ENCODE measurements at regions not wholly inside any gene's neighbourhood (a gene's known extent, or its start where the extent isn't known, plus 50 kb on each side); places are given as distances from the start of the nearest gene placed in this dataset.
"Not testable (repeated sequence)": the region's sequence is repeated elsewhere in the genome, so short reads cannot be mapped to it uniquely, and the experiment has no call there.

DNA sequence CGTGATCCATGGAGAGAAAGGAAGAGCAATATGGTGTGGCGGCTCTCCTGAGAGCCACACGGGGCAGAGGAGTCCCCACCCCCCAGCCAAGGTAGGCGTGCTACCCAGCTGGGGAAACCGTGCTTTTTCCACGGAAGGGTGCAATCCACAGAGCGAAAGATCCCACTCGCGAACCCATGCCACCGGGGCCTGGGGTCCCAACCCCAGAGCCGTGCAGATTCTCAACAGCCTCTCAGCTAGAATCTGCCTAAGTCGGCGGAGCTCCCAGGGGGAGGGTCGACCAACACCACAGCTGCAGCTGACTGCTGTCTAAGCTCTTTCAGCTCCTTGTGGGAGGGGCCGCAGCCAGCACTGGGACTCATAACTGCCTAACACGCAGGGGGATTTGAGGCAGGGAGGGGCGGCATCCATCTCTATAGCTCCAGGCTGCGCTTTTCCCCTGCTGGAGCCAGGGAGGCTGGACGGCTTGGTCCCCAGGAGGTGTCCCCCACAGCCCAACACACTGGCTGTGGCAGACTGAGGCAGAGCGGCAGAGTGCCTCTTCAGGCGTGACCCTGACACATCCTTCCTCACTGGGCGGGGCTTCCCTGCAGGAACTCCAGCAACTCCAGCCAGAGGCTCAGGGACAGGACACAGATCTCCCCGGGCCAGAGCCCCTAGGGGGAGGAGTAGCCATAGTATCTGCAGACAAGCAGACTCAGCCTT lies 107.6 kb upstream of the ZBTB20 start:
- DNase-seq: no peak

DNA sequence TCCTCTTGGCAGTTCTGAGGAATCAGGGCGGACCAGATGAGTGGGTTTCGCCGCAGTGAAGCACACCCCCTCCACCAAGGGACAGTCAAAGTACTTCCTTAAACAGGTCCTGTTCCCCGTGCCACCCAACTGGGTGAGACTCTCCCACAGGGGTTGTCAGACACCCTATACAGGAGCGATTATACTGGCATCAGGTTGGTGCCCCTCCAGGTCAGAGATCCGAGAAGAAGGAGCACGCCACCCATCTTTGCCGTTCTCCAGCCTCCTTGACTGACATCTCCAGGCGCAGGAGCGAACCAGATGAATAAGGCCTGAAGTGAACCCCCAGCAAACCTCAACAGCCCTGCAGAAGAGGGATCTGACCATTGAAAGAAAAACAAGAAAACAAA lies 108.1 kb upstream of the ZBTB20 start:
- DNase-seq: no peak

DNA sequence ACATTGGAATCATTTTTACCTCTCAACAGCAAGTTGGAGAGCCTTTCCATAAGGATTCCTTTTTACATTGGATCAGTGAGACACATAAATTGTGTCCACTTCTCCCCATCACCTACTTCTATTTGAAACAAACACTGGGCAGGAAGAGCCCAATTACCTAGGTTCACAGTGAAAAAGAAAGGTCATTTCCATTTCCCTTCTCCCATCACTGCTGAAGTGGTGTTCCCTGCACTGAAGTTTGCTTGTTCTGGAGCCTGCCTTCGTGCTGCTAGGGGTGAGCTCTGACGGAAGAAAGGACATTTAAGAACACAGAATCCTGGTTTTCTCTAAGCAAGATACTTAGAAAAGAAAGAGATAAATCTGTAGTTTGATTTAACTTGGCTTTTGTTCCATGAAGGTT lies 123.8 kb upstream of the ZBTB20 start:
- no peak for DNase-seq

DNA sequence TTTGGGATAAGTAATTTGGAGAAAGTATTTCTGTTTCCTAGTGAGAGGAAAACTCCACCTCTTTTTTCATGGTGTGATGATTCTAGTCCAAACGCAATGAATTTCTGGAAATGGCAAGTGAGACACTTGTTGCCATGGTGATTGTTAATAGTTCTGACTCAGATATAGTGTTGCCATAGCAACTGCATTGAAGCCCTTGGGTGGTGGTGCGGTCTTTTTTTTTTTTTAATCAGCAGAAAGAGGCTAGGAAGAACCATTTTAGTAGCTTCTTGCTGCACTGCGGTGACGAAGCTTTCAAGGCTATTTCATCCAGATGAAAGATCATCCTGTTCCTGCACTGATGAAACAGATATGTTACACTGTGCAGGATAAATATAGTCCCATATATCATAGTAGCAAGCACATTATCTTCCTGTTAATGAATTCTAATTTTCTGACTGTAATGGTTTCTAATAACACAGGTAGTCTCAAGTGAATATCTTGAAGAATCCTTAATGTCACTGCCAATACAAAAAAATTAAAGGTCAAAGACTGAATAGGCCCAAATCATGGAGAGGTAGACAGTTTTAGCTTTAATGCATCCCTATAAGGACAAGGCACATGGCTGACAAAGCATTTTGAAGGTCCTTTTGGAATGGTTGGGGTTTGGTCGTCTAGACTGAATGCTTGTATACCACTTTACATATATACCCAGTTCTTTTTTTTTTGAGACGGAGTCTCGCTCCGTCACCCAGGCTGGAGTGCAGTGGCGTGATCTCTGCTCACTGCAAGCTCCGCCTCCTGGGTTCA lies 125.1 kb upstream of the ZBTB20 start:
- DNase-seq: no peak

DNA sequence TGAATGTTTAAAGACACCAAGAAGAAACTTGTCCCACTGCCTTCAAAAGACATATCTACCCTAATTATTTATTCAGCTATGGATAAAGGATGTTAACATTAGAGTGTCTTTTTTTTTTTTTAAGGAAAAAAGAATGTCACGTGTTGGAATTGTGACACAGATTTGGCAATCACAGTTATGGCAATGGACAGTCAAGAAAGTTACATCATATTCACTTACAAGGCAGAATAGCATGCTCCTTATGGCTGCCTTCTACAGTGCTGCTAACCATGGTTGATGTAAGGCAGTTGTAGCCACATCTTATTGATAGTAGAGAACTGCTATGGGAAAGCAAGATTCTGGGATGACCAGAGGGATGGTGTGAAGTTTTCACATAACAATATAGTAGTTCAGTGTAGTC lies 128.8 kb upstream of the ZBTB20 start:
- no peak for DNase-seq

DNA sequence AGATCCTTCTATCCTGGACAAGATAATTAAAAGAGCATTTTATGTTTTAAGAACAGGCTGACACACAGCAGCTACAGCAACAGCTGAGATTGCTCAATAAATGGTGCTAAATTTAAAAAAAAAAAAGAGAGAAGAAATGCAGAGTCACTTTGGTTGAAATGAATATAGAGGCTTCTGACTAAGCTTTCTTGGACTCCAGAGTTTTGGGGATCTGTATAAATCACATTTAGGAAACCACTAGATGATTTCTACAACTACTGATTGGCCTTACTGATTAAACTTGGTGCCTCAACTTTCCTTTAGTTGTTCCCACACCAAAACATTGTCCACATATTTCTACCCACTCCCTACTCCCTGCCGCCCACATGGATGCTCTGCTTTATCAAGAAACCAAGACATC lies 132.9 kb upstream of the ZBTB20 start:
- DNase-seq: no peak

DNA sequence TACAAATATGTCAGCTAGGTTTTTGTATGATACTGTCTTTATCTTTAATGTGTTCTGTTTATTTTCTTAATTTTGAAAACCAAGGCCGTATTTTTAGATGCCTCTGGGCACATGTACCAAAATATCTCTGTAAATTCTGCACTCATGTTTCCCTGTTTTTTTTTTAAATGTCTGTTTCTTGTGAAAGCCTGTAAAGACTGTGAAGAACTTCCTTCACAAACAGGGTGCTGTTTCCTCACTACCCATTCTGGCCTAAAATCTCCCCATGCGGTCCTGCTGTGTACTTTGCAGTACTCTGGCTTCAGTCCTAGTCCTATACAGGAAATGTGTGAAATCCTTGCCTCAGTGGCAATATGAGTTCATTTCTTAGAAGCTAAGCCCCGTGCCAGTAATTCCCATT lies 133.4 kb upstream of the ZBTB20 start:
- no peak for DNase-seq

DNA sequence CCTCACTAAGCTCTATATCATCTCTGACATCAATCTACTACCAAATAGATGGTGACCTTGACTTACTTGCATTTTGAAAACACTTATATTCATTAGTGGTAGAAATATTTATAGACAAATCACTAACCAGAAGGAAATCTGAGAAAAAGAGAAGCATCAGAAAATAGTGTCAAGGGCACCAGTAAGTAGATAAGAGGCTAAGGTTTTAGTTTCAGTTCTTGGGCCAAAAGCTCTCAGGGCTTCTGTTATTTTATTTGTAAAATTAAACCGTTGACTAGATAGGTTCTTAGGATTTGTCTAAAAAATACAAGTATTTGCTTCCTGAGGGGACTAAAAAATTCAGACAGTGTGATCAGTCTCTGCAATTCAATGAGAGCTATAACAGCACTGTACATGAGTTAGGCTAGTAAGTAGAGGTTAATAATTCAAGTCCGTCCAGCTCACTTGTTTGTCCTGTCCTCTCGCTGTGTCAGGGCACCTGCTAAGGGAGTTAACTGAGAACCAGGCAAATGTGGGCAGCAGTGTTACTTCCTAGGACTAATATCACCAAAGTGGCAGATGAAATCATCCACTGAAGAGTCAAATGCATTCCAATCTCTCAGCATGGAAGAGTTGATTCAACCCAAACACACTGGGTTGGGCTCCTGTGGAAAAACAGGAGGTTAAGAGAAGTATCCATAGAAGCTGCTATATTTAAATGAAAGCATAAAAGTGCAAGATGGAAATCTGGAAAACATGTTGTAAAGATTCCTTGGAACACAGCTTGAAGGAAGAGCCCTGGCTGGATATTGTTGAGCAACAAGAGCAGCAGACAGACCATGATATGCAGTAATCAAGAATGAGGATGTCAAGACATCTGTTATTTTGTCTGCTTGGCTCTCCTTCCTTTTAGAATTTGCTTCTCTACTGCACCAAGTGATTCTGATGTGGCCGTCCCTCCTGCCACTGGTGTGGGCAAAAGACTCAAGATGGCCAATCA lies 134.9 kb upstream of the ZBTB20 start:
- DNase-seq: no peak

DNA sequence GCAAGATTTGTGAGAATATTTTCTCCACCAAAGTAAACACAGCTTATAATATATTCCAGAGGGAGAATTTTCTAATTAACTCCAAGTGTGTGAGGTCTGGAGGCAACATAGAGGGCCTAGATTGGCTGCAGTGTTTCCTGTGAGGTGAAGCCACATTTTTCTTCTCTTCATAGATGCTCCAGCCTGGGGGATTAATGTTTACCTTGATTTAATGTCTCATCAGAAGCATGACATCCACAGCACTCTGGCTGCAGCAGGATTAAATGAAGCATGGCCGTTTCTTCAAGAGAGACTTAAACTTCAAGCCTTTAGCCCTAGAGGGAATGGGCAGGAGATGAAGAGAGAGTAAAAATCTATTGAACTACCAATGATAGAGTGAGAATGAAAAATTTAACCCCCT lies 137.9 kb upstream of the ZBTB20 start:
- DNase-seq: peak; percentile 8

DNA sequence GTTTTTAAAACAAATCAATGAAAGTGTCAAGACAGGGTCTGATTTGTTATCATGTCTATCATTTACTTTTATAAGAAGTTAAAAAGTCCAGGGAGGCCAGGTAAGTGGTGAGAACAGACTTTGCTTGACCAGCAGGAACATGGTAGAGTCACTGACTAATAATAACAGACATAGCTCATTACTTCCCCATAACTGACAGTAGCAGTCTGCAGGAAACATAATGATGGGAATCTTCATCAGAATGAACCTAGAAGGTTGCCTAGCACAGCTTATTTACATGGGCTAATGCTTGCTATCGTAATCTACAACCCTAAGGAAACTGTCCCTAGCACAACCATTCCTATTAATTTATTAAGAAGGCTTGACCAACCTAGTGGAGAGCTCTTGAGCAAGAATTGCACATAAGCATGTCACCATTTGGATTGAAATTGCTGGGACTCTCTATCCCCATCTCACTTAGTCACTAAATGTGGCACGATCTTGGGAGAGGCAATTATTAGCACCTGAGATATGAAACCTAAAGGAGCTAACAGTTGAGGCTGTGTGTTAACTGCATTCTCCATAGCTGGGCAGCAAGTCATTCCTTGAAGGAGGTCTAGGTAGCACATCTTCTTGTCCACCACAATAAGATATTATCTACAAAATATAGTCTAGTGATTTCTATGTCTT lies 139.6 kb upstream of the ZBTB20 start:
- DNase-seq: no peak

DNA sequence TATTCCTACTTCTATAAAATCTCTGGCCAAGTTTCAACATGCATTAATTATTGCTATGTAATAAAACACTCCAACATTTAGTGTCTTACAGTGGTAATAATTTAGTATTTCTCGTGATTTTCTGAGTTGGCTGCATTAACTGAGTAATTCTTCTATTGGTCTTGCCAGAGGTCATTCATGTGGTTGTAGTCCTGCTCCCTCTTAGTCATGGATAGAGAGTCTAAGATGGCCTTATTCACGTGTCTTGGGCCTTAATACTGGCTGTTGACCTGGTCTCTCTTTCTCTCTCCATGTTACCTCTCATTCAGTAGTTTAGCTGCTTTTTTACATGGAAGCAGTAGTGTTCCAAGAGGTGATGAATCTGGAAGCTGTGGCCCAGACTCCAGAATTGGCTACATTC lies 140.1 kb upstream of the ZBTB20 start:
- no peak for DNase-seq

DNA sequence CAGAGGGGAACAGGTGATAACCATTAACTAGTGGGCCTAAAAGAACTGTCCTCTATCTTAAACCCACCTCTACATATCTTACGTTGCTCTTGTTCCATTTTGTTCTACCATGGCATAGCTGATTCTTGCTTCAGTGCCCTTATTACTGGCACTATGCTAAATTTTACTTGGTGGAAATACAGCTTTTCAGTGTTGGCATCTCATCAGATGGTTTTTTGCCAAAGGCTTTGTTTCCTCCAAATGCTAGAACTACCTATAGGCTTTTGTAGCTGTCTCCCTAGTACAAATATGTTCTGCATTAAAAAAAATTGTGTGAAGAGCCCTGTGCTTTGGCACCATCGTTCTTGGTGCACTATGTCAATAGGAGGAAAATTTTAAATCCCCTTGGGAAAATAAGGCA lies 145.0 kb upstream of the ZBTB20 start:
- no peak for DNase-seq

DNA sequence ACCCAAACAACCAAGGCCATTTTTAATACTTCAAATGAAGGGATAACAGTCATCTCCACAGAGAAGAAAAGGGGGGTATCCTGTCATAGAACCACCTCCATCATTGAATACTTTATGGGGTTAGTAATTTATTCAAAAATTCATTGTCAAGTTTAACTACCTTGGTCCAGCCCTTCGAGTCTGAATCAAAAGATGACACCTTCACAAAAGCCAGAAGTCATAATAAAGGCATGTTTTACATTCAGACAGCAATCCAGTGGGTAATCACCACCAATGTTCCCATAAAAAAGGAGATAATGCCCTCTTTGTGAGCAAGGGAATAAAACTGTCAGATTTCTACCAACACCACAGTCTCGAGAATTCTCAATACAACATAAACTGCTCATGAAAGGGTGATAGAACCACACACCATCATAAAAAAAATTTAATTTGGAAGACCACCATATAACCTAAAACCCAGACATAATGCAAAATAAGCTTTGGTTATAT lies 145.6 kb upstream of the ZBTB20 start:
- no peak for DNase-seq

DNA sequence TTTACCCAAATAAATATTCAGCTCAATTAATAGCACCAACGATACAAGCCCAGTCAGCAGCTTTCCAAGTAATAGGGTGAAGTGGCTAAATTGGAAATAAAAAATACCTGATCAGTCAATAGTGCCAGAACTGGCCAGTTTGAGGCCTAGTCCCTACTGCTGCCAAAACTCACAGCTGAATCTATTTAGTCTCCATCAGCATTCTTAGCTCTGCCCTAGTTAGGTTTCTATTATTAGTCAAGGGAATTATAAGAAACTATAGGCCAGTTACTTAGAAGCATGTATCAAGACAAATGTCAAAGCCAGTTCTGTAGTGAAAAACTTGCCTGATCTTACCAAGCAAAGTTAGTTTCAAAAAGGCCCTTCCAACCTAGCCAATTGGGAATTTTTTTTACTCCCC lies 146.2 kb upstream of the ZBTB20 start:
- peak; percentile 4 for DNase-seq

DNA sequence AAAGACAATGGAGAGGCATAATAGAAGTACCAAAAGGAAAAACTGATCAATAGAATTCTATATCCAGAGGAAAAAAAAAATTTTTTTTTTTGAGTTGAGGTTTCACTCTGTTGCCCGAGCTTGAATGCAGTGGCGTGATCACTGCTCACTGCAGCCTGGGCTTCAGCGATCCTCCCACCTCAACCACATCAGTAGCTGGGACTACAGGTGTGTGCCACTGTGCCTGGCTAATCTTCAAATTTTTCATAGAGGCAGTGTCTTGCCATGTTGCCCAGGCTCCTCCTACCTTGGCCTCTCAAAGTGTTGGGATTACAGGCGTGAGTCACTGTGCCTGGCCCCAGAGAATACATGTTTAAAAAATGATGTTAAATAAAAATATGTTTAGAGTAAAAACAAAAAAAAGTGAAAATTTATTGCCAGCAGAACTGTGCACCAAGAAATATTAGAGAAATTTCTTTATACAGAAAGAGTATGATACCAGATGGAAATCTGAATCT lies 154.3 kb upstream of the ZBTB20 start:
- no peak for DNase-seq

DNA sequence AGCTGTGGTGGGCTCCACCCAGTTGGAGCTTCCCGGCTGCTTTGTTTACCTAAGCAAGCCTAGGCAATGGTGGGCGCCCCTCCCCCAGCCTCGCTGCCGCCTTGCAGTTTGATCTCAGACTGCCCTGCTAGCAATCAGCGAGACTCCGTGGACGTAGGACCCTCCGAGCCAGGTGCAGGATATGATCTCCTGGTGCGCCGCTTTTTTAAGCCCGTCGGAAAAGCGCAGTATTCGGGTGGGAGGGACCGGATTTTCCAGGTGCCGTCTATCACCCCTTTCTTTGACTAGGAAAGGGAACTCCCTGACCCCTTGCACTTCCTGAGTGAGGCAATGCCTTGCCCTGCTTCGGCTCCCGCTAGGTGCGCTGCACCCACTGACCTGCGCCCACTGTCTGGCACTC lies 170.9 kb upstream of the ZBTB20 start:
- not testable (repeated sequence) for DNase-seq

DNA sequence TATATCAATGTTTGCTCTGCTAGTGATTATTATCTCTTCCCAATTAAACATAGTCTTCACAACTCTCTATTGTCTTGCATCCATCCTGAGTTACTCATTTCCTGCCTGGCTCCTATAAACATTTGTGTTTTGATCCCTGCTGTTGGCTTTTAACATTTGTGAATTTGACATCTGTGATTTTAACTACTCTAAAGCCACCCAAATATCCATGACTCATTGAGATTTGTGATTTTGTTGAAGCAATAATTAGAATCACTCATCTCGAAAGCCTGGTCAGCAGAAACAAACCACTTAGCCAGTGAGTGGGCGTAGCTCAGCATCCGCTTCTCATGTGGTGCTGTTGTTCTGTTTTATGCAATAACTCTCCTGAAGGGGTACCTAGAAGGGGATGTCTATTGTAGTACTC lies 174.3 kb upstream of the ZBTB20 start:
- DNase-seq: no peak

DNA sequence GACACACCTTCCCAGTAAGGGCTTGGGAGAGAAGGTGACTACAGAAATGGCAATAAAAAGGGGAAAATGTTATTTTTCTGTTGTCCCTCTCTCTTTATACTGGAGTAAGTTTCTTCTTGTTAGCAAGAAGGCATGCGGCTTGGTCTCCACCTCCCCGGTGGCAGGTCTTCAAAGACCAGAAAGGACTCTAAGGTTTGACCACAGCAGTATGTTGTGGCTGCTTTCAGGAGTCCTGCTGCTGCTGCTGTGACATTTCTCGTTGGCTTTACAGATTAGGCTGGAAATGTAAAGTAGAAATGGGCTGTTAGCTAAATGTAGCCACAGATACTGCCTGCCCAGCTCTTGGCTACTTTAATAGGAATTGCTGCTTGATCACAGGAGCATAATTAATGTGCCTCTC lies 175.8 kb upstream of the ZBTB20 start:
- no peak for DNase-seq

DNA sequence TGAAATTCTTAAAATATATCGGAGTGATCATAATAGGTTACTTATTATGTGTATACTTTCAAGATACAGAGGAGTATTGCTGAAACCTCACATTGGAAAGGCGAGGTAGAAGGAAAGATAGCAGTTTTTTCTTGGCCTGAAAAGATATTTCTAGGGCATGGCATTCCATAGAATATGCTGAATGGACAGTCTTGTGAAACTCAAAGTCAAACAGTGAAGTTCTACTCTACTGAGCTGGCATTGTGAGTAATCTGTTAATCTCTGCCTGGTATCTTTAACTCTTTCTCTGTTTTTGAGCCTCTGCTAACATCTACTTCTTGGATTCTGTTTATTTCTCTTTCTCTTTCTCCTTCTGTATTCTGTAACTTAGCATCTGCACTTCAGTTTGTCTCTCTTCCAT lies 176.3 kb upstream of the ZBTB20 start:
- DNase-seq: no peak

DNA sequence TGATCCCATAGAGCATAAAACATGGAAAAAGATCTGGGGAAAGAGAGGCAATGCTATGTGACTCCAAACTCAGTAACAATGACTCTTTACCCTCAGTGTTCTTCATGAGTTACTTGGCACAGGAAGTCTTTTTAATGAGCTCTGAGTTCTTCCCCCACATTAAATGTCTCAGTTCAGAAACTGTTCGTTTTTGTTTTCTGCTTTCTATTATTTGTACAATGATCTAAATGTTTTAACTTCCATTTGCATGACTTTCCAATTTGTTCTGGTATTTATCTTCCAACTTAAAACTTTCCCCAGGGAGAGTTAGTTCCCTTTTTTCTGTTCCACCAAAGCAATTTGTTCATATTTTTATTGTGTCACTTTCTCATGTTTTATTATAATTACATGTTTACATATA lies 177.0 kb upstream of the ZBTB20 start:
- no peak for DNase-seq

DNA sequence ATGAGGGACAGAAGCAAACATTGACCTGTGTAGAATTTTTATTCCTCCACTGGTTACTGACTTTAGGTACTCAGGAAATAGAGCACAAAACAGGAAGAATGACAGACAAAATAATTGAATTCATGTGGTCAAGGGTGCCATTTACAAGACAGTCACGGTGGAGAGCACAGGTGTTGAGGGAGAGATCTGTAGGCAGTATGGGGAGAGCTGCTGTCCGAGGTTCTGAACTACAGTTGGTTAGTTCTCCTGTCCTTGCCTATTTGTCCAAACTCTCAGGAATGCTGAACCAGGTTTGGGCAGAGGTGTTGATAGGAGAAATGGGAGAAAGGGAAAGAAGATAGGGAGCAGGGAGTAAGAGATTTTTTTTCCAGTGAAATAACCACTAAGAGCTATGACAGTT lies 178.5 kb upstream of the ZBTB20 start:
- DNase-seq: peak; percentile 72

DNA sequence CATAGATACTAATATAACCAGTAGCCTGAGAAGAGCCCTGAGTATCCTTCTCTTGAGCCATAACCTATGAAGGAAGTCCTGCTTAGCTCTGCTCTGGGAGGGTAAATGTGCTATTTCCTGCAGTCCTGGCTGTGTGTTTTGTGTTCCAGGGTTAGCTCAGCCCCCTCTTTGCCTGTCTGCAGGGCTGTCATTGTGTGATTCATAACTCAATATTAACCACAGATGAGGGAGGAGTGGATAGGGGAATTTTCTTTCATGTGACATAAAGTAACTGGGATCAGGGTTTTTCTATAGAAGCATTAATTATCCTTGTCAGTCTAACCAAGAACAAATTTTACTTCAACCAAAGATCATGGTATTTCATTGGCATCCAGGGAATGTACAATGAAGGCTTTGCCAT lies 183.3 kb upstream of the ZBTB20 start:
- no peak for DNase-seq

Measured in tongue (tissue), 1 donor.